Right lung (tissue), 2 donors: ENCODE measurements at regions not wholly inside any gene's neighbourhood (a gene's known extent, or its start where the extent isn't known, plus 50 kb on each side); places are given as distances from the start of the nearest gene placed in this dataset.
"Not testable (repeated sequence)": the region's sequence is repeated elsewhere in the genome, so short reads cannot be mapped to it uniquely, and the experiment has no call there.

Experiments
- DNase-seq, 2 donors: peaks; one replicate each; pipeline ENCODE4 v3.0.0-alpha.2; 2013

GRCh38 chr5:51559921-51560658, 176.8 kb downstream of the ISL1 start:
- no peak for DNase-seq

GRCh38 chr5:51566953-51567352, 183.7 kb downstream of the ISL1 start:
- DNase-seq = no peak

GRCh38 chr5:51567636-51568035, 184.4 kb downstream of the ISL1 start:
- no peak for DNase-seq

- no peak for DNase-seq
Observed at GRCh38 chr5:51573835-51574234, 190.6 kb downstream of the ISL1 start.

- no peak for DNase-seq
Observed at GRCh38 chr5:51582871-51583394, 199.7 kb downstream of the ISL1 start.

GRCh38 chr5:51598026-51598425, 214.8 kb downstream of the ISL1 start:
- DNase-seq = no peak

- DNase-seq = peak; percentile 0 to 6
Observed at GRCh38 chr5:51599587-51599986, 216.3 kb downstream of the ISL1 start.

- no peak for DNase-seq
Observed at GRCh38 chr5:51604324-51604723, 221.1 kb downstream of the ISL1 start.

- DNase-seq = no peak
Observed at GRCh38 chr5:51606921-51607320, 223.7 kb downstream of the ISL1 start.

GRCh38 chr5:51618234-51618633, 235.0 kb downstream of the ISL1 start:
- DNase-seq = no peak

GRCh38 chr5:51621156-51621555, 237.9 kb downstream of the ISL1 start:
- DNase-seq = no peak

GRCh38 chr5:51622161-51622790, 239.0 kb downstream of the ISL1 start:
- no peak for DNase-seq

- DNase-seq = no peak
Observed at GRCh38 chr5:51625224-51625968, 242.1 kb downstream of the ISL1 start.

GRCh38 chr5:51632027-51632426, 248.8 kb downstream of the ISL1 start:
- no peak for DNase-seq

- DNase-seq = peak; percentile 53 to 62
Observed at GRCh38 chr5:51632793-51633192, 249.5 kb downstream of the ISL1 start.

- not testable (repeated sequence) for DNase-seq
Observed at GRCh38 chr5:51636973-51637372, 253.7 kb downstream of the ISL1 start.

GRCh38 chr5:51644976-51645375, 261.7 kb downstream of the ISL1 start:
- no peak for DNase-seq

- DNase-seq = no peak
Observed at GRCh38 chr5:51646482-51646881, 263.2 kb downstream of the ISL1 start.

- no peak for DNase-seq
Observed at GRCh38 chr5:51650824-51651223, 267.6 kb downstream of the ISL1 start.

GRCh38 chr5:51651476-51651875, 268.2 kb downstream of the ISL1 start:
- no peak for DNase-seq

GRCh38 chr5:51651889-51652288, 268.6 kb downstream of the ISL1 start:
- no peak for DNase-seq

- DNase-seq = no peak
Observed at GRCh38 chr5:51652980-51653379, 269.7 kb downstream of the ISL1 start.
